ENCODE measurements at regions not wholly inside any gene's neighbourhood (a gene's known extent, or its start where the extent isn't known, plus 50 kb on each side); places are given as distances from the start of the nearest gene placed in this dataset.

- H3K4me3 ChIP-seq, result no peak overlapping the region
- no peak for DNase-seq (ENCODE audit: extremely low spot score in 2 of 2)
- H3K27ac ChIP-seq, result no peak overlapping the region
- H3K27me3 ChIP-seq, result no peaks in the 10 kb centered on the region
- TF ChIP-seq POLR2A (IDR thresholded peaks at IDR 0.05) (no peak), CTCF (IDR thresholded peaks at IDR 0.05) (no peak), POLR2AphosphoS5 (IDR thresholded peaks at IDR 0.05; ENCODE audit: insufficient read depth in 1 of 2, low read depth in 1 of 2) (no peak)
- H3K9me3 ChIP-seq, result no peaks in the 10 kb centered on the region
- no peaks in the 10 kb centered on the region for H3K4me1 ChIP-seq
- intact Hi-C loops (cut with DNase I), result no loop called here
- H3K36me3 ChIP-seq, result no peaks in the 10 kb centered on the region
Observed at GRCh38 chr2:223701761-223702160, 99.6 kb upstream of the SCG2 start.

- no peak for DNase-seq (ENCODE audit: extremely low spot score in 2 of 2)
- Histone ChIP-seq H3K9me3 (no peaks in the 10 kb centered on the region), H3K27ac (no peak overlapping the region), H3K4me3 (no peak overlapping the region), H3K36me3 (no peaks in the 10 kb centered on the region), H3K4me1 (no peaks in the 10 kb centered on the region), H3K27me3 (no peaks in the 10 kb centered on the region)
- intact Hi-C loops (cut with DNase I), result no loop called here
- no peak for TF ChIP-seq POLR2A (IDR thresholded peaks at IDR 0.05)
Observed at GRCh38 chr2:223700221-223700620, 98.1 kb upstream of the SCG2 start.

GRCh38 chr2:223697892-223698645 lies 95.9 kb upstream of the SCG2 start:
- Histone ChIP-seq H3K4me1 (no peaks in the 10 kb centered on the region), H3K36me3 (no peaks in the 10 kb centered on the region), H3K4me3 (no peak overlapping the region), H3K27ac (no peak overlapping the region), H3K9me3 (no peaks in the 10 kb centered on the region), H3K27me3 (no peaks in the 10 kb centered on the region)
- no peak for DNase-seq (ENCODE audit: extremely low spot score in 2 of 2)
- intact Hi-C loops (cut with DNase I), result no loop called here
- TF ChIP-seq POLR2AphosphoS5 (IDR thresholded peaks at IDR 0.05; ENCODE audit: insufficient read depth in 1 of 2, low read depth in 1 of 2) (no peak), CTCF (IDR thresholded peaks at IDR 0.05) (no peak), POLR2A (IDR thresholded peaks at IDR 0.05) (no peak)

- no peak for DNase-seq (ENCODE audit: extremely low spot score in 2 of 2)
- no peaks in the 10 kb centered on the region for H3K27me3 ChIP-seq
- TF ChIP-seq POLR2A (IDR thresholded peaks at IDR 0.05) (no peak), POLR2AphosphoS5 (IDR thresholded peaks at IDR 0.05; ENCODE audit: insufficient read depth in 1 of 2, low read depth in 1 of 2) (no peak), CTCF (IDR thresholded peaks at IDR 0.05) (no peak)
- H3K27ac ChIP-seq, result no peak overlapping the region
- intact Hi-C loops (cut with DNase I), result no loop called here
- no peaks in the 10 kb centered on the region for H3K36me3 ChIP-seq
- H3K4me1 ChIP-seq, result no peaks in the 10 kb centered on the region
- no peaks in the 10 kb centered on the region for H3K9me3 ChIP-seq
- H3K4me3 ChIP-seq, result no peak overlapping the region
Observed at GRCh38 chr2:223697316-223697891, 95.2 kb upstream of the SCG2 start.

GRCh38 chr2:223696719-223697118 lies 94.6 kb upstream of the SCG2 start:
- TF ChIP-seq CTCF (IDR thresholded peaks at IDR 0.05) (no peak), POLR2AphosphoS5 (IDR thresholded peaks at IDR 0.05; ENCODE audit: insufficient read depth in 1 of 2, low read depth in 1 of 2) (peak in 1 of 2 donors; percentile 60), POLR2A (IDR thresholded peaks at IDR 0.05) (no peak)
- H3K9me3 ChIP-seq, result no peaks in the 10 kb centered on the region
- intact Hi-C loops (cut with DNase I), result no loop called here
- no peak for DNase-seq (ENCODE audit: extremely low spot score in 2 of 2)
- H3K4me3 ChIP-seq, result no peak overlapping the region
- H3K27me3 ChIP-seq, result no peaks in the 10 kb centered on the region
- no peak overlapping the region for H3K27ac ChIP-seq
- H3K36me3 ChIP-seq, result no peaks in the 10 kb centered on the region
- H3K4me1 ChIP-seq, result no peaks in the 10 kb centered on the region

All from vagina (tissue), 2 donors.